ENCODE measurements at regions not wholly inside any gene's neighbourhood (a gene's known extent, or its start where the extent isn't known, plus 50 kb on each side); places are given as distances from the start of the nearest gene placed in this dataset.

DNA sequence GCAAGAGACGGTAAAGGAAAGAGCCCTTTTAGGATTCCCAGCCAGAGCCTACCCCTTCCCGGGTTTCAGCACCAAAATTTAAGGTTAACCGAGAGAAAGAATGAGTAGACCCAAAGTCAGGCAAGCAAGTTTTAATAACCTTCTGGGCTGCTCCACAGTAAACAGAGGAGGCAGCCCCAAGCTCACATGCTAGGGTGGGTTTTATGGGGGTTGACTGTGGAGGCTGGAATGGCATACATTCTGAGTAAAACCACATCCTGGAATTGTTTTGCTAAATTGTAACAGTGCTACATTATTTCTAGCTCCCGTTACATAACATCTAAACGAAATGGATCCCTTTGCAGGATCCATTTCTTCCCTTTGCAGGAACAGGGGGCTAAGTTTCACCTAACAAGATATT is 102.2 kb upstream of the USP9Y start:
- TF ChIP-seq, protein P1, sequence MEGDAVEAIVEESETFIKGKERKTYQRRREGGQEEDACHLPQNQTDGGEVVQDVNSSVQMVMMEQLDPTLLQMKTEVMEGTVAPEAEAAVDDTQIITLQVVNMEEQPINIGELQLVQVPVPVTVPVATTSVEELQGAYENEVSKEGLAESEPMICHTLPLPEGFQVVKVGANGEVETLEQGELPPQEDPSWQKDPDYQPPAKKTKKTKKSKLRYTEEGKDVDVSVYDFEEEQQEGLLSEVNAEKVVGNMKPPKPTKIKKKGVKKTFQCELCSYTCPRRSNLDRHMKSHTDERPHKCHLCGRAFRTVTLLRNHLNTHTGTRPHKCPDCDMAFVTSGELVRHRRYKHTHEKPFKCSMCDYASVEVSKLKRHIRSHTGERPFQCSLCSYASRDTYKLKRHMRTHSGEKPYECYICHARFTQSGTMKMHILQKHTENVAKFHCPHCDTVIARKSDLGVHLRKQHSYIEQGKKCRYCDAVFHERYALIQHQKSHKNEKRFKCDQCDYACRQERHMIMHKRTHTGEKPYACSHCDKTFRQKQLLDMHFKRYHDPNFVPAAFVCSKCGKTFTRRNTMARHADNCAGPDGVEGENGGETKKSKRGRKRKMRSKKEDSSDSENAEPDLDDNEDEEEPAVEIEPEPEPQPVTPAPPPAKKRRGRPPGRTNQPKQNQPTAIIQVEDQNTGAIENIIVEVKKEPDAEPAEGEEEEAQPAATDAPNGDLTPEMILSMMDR (IDR thresholded peaks at IDR 0.05), result no peak
- TF ChIP-seq POLR2A (IDR thresholded peaks at IDR 0.05) (no peak), POLR2AphosphoS5 (IDR thresholded peaks at IDR 0.05) (no peak)

All from stomach (tissue), 4 donors.